Loucy (cell line): ENCODE measurements at regions not wholly inside any gene's neighbourhood (a gene's known extent, or its start where the extent isn't known, plus 50 kb on each side); places are given as distances from the start of the nearest gene placed in this dataset.

Source experiments
- CTCF ChIP-seq: fragments of 200-600 bp; sonication (generic); conservative IDR thresholded peaks from 2 replicates; pipeline ENCODE4 v1.5.1; 2014; ENCODE audit warnings: mild to moderate bottlenecking, antibody characterized with exemption, low read length
- EZH2phosphoT487 ChIP-seq: fragments of 200-600 bp; IDR thresholded peaks from 2 replicates; pipeline ENCODE4 v1.6.1; 2018; ENCODE audit warnings: antibody characterized with exemption, mild to moderate bottlenecking, moderate library complexity, borderline replicate concordance

GRCh38 chrX:94107981-94108380 is 434.0 kb downstream of the FAM133A start:
- no peak for TF ChIP-seq CTCF
- no peak for TF ChIP-seq EZH2phosphoT487
